Stimulated activated naive CD8-positive, alpha-beta T cell treated with anti-CD3 and anti-CD28 coated beads, Interleukin-15, amount 100 ng/mL, for 72 hours (primary cell): ENCODE measurements at regions not wholly inside any gene's neighbourhood (a gene's known extent, or its start where the extent isn't known, plus 50 kb on each side); places are given as distances from the start of the nearest gene placed in this dataset.
"Not testable (repeated sequence)": the region's sequence is repeated elsewhere in the genome, so short reads cannot be mapped to it uniquely, and the experiment has no call there.

Experiments
- ATAC-seq: fragments of 150-1000 bp; cut with Tn5 transposase; 2 replicates; pipeline ENCODE4 v1.10.0; 2021; ENCODE audit warnings: mild to moderate bottlenecking, moderate library complexity
- DNase-seq, 2 donors: peaks; one replicate each; pipeline ENCODE4 v3.0.0; 2021 to 2022
- H3K27ac Mint-ChIP-seq, 2 donors: one replicate each; pipeline ENCODE4 v1.8.0; 2022; ENCODE audit warnings: mild to moderate bottlenecking in 2 of 2, mixed read lengths in 2 of 2, moderate library complexity in 2 of 2
- H3K27me3 Mint-ChIP-seq: one replicate; pipeline ENCODE4 v1.8.0; 2022; ENCODE audit warnings: mixed read lengths
- H3K4me1 Mint-ChIP-seq: one replicate; pipeline ENCODE4 v1.8.0; 2022; ENCODE audit warnings: mild to moderate bottlenecking, mixed read lengths
- H3K4me3 Mint-ChIP-seq, 2 donors: one replicate each; pipeline ENCODE4 v1.8.0; 2022; ENCODE audit warnings: mild to moderate bottlenecking in 2 of 2, mixed read lengths in 2 of 2, moderate library complexity in 1 of 2
- H3K9me3 Mint-ChIP-seq, 2 donors: one replicate each; pipeline ENCODE4 v1.8.0; 2022; ENCODE audit warnings: mixed read lengths in 2 of 2

DNA sequence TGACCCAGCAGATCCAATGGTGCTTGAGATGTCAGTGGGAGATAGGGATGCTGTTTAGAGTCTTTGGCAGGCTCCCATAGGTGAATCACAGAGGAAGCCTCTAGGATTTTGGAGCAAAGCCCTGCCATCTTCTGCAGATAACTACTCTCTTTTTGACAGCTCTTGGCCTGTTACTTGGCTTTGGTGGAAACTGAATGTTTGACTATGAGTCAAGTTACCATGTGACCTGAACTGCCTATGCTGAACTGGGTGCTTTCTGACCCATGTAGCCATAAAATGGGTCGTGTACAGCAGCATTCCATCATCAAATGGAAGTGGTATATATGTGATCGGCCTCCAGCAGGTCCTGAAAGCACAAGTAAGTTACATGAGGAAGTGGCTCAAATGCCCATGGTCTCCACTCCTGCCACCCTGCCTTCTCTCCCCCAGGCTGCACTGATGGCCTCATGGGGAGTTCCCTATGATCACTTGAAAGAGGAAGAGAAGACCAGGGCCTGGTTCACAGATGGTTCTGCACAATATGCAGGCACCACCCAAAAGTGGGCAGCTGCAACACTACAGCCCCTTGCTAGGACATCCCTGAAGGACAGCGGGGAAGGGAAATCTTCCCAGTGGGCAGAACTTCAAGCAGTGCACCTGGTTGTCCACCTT is 105.6 kb upstream of the ZC3H12A start:
- peaks cover 5 to 22% of the 10 kb centered on the region in 2 donors for H3K9me3 Mint-ChIP-seq
- not testable (repeated sequence) for H3K27ac Mint-ChIP-seq, H3K4me1 Mint-ChIP-seq, ATAC-seq, H3K4me3 Mint-ChIP-seq, DNase-seq
- peaks cover 30% of the 10 kb centered on the region for H3K27me3 Mint-ChIP-seq

DNA sequence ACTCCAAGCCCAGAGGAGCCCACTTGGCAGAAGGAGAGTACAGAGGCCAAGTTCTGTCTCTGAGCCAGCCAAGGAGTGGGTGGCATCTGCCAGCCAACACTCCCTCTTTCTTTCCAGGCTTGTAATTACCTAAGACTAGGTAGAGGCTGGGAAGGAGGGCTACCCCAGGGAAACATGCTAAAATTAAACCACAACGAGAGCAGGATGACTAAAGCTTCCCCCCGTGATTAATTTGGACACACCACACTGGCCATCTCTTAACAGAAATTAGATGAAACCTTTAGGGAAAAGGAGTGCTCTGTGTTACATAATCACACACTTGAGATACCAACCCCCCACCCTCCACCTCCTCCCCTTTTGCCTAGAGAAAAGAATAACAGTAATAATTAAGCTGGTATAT is 102.1 kb upstream of the ZC3H12A start:
- Mint-ChIP-seq H3K4me3 (no peak overlapping the region), H3K27me3 (peaks cover 19% of the 10 kb centered on the region), H3K4me1 (no peaks in the 10 kb centered on the region), H3K27ac (no peak overlapping the region), H3K9me3 (peaks cover 5 to 26% of the 10 kb centered on the region in 2 donors)
- no peak for DNase-seq
- ATAC-seq, result no peak

DNA sequence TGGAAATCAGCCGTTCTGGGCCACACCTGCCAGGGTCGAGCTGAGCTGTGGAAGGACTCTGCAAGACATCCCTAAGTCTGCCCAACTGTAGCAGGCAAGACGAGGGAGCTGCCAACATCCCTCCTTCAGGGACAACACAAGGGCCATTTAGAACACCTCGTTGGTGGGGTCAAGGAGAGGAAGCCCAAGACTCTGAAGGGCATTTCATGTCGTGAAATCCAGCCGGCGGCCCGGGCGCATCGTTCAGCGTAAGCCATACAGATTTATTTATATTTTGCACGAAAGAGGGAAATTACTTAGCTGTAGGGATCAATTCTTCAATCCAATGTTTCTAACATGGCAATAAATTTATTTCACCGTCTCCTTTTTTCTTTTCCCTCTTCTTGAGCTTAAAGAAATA is 101.7 kb upstream of the ZC3H12A start:
- DNase-seq, result no peak
- Mint-ChIP-seq H3K27me3 (peaks cover 22% of the 10 kb centered on the region), H3K27ac (no peak overlapping the region), H3K4me3 (no peak overlapping the region), H3K9me3 (peaks cover 8 to 30% of the 10 kb centered on the region in 2 donors), H3K4me1 (no peaks in the 10 kb centered on the region)
- ATAC-seq, result no peak

DNA sequence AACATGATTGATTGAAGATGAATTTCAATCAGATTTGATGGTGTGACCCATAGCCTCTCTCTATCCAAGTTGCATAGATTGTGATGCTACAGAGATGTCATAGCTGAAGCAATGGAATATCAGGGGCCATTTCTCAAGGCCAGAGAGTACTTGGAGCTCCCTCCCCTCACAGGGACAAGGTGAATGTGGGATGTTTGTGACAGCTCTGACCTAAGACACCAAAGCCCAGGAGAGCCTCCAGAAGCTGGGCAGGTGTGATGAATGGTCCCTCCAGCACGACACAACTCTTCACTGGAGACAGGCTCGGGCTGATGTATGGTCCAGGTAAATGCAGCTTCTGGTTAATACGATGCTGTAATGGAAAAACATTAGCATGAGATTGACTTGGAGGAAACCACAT is 101.0 kb upstream of the ZC3H12A start:
- DNase-seq, result no peak
- H3K4me1 Mint-ChIP-seq, result no peaks in the 10 kb centered on the region
- peaks cover 29% of the 10 kb centered on the region for H3K27me3 Mint-ChIP-seq
- no peak overlapping the region for H3K27ac Mint-ChIP-seq
- H3K4me3 Mint-ChIP-seq, result no peak overlapping the region
- H3K9me3 Mint-ChIP-seq, result peaks cover 15 to 36% of the 10 kb centered on the region in 2 donors
- ATAC-seq, result no peak

DNA sequence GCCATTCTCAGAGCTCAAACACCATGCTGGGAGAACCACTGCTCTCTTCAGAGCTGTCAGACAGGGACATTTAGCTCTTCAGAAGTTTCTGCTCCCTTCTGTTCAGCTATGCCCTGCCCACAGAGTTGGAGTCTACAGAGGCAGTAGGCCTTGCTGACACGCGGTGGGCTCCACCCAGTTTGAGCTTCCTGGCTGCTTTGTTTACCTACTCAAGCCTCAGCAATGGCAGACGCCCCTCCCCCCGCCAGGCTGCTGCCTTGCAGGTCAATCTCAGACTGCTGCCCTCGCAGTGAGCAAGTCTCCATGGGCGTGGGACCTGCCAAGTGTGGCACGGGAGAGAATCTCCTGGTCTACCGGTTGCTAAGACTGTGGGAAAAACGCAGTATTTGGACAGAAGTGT is 93.8 kb upstream of the ZC3H12A start:
- H3K4me1 Mint-ChIP-seq, DNase-seq, ATAC-seq, H3K27ac Mint-ChIP-seq, H3K4me3 Mint-ChIP-seq: not testable (repeated sequence)
- Mint-ChIP-seq H3K27me3 (peaks cover 40% of the 10 kb centered on the region), H3K9me3 (peaks cover 22 to 25% of the 10 kb centered on the region in 2 donors)

DNA sequence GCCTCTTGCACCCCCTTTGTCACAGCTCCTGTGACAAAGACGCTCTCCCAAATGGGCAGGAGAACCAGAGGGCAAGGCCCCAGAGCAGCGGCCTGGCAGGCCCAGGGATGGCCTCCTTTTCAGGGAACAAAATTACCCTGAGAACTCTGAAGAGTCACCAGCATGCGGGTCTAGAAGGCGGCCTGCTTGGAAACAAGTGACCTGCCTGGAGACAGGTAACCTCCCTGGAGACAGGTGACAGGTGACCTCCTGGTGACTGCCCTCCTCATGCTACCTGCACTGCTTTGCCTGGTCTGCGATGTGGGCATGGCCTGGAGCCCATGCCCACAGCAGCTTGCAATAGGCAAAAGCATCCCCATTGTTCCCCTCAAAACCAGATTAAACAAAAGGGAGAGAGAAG is 86.5 kb upstream of the ZC3H12A start:
- no peak for ATAC-seq
- no peak for DNase-seq
- Mint-ChIP-seq H3K4me1 (no peaks in the 10 kb centered on the region), H3K4me3 (no peak overlapping the region), H3K27ac (no peak overlapping the region), H3K9me3 (no peaks in the 10 kb centered on the region), H3K27me3 (peaks cover 21% of the 10 kb centered on the region)

DNA sequence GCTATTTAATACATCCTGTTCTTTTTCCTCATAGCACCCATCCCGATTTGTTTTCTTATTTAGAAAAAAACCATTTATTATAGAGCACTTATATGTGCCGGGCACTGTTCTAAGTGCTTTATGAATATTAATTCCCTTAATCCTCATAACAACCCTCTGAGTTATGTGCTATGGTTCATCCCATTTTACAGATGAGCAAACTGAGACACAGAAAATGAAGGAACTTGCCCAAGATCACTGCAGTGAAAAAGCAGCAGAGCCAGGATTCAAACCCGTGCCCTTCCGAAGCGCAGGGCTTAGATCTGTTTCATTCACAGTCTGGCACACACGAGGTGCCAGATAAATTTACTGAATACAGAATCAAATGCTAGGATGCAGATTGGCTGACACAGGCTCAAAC is 85.1 kb upstream of the ZC3H12A start:
- Mint-ChIP-seq H3K27me3 (peaks cover 21% of the 10 kb centered on the region), H3K4me3 (no peak overlapping the region), H3K4me1 (no peaks in the 10 kb centered on the region), H3K27ac (no peak overlapping the region), H3K9me3 (no peaks in the 10 kb centered on the region)
- DNase-seq (no peak), ATAC-seq (no peak)

DNA sequence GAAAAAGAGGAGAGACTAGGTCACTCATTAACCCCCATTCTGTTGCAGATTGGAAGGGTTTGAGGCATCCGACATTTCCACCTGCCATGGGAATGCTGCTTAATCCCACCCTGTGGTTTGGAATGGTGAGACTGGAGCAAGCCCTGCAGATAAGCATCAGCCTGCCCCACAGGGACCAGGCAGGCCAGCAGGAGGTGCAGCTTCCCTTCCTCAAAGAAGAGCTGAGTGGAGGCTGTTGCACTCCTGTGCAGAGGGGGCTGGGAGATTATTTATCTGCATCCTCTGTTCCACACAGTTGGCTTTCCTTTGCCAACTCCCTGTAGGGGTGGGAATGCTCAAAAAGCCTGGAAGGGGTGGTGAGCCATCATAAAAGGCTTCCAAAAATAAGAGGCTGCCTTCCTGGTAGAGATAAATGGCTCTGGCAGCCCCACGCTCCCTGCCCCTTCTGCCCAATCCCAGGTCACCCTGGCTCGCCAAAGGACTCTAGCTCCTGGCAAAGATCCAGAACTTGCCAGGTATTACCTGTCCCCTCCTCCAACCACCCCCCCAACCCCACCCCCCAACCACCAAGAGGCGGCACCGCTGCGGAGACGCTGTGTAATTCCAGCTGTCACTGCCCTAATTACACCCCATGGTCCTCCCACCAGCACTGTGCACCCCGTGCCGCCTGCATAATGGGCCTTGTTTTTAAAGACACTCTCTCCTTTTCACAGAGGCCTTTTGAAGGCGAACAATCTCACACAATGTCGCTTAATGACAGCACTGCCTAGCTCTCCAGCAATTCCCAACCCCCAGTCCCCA is 83.0 kb upstream of the ZC3H12A start:
- H3K27me3 Mint-ChIP-seq, result peaks cover 42% of the 10 kb centered on the region
- no peak for ATAC-seq
- no peak overlapping the region for H3K4me3 Mint-ChIP-seq
- H3K9me3 Mint-ChIP-seq, result no peaks in the 10 kb centered on the region
- DNase-seq, result no peak
- no peak overlapping the region for H3K27ac Mint-ChIP-seq
- H3K4me1 Mint-ChIP-seq, result no peaks in the 10 kb centered on the region

GRCh38 chr1:37392051-37392450 is 82.3 kb upstream of the ZC3H12A start:
- H3K9me3 Mint-ChIP-seq, result no peaks in the 10 kb centered on the region
- ATAC-seq, result no peak
- H3K27me3 Mint-ChIP-seq, result peaks cover 48% of the 10 kb centered on the region
- DNase-seq, result no peak
- no peaks in the 10 kb centered on the region for H3K4me1 Mint-ChIP-seq
- no peak overlapping the region for H3K27ac Mint-ChIP-seq
- no peak overlapping the region for H3K4me3 Mint-ChIP-seq

DNA sequence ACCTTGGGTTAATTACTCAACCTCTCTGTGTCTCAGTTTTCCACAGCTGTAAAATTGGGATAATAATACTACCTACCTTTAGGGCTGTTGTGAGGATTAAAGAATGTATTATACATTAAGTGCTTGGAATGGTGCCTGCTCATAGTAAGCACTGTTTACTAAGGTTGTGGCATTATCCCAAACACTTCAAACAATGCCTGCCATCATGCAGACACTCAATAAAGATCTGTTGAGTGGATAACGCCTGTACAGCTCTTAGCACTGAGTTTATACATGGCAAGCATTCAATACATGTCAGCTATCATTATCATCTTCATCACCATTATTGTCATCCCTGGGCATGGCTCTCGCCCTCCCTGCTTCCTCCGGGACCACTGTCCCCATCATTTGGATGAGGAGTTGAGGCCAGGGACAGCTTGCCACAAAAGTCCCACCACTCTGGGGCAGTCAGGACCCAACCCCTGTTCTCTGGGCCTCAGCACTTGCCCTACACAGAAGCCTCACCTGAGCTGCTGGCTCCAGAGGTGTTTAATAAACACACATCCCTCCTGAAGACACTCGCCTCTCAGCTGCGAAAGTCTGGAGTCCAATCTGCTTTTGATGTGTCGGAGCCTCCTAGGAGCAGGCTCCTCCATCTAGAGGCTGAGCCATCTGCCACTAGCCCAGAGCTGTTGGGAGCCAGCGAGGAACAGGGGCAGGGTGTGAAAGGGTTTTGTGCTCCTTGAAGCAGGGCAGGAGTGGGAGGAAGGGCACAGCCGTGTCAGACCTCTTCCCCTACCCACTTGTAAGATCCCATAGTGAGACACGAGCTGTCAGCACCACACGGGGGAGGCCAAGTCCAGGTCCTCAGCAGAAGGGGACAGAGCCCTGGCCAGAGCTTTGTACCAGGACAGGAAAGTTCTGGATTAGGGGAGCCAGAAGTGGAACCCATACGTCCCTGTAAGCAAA is 80.9 kb upstream of the ZC3H12A start:
- H3K4me1 Mint-ChIP-seq, result no peaks in the 10 kb centered on the region
- H3K27ac Mint-ChIP-seq, result no peak overlapping the region
- H3K9me3 Mint-ChIP-seq, result no peaks in the 10 kb centered on the region
- H3K27me3 Mint-ChIP-seq, result peaks cover 59% of the 10 kb centered on the region
- no peak overlapping the region for H3K4me3 Mint-ChIP-seq
- DNase-seq (no peak), ATAC-seq (no peak)

GRCh38 chr1:37394574-37395464 is 79.6 kb upstream of the ZC3H12A start:
- ATAC-seq, result no peak
- no peak for DNase-seq
- Mint-ChIP-seq H3K27ac (no peak overlapping the region), H3K9me3 (no peaks in the 10 kb centered on the region), H3K4me1 (peaks cover 2% of the 10 kb centered on the region), H3K4me3 (no peak overlapping the region), H3K27me3 (peaks cover 63% of the 10 kb centered on the region)

DNA sequence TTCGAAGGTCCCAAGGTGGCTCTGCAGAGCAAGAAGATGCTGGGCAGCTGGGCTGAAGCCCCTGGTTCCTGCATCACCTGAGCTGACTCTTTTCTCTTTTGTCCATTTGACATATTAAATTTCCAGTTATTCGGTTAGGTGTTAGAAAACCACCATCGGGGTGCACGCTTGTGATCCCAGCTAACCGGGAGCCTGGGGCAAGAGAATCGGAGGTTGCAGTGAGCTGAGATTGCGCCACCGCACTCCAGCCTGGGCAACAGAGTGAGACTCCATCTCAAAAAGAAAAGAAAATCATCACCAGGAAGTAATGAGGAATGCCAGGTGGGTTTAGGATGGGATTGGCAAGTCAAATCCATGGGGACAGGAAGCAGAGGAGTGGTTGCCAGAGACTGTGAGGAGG is 76.3 kb upstream of the ZC3H12A start:
- peaks cover 7% of the 10 kb centered on the region for H3K4me1 Mint-ChIP-seq
- ATAC-seq (no peak), DNase-seq (no peak)
- H3K27ac Mint-ChIP-seq, result no peak overlapping the region
- H3K9me3 Mint-ChIP-seq, result no peaks in the 10 kb centered on the region
- peaks cover 53% of the 10 kb centered on the region for H3K27me3 Mint-ChIP-seq
- no peak overlapping the region for H3K4me3 Mint-ChIP-seq

- Mint-ChIP-seq H3K4me3 (no peak overlapping the region), H3K27ac (no peak overlapping the region), H3K9me3 (no peaks in the 10 kb centered on the region), H3K4me1 (peaks cover 7% of the 10 kb centered on the region), H3K27me3 (peaks cover 44% of the 10 kb centered on the region)
- ATAC-seq, result no peak
- no peak for DNase-seq
Measured at GRCh38 chr1:37399205-37399604, 75.2 kb upstream of the ZC3H12A start.

- H3K9me3 Mint-ChIP-seq, result no peaks in the 10 kb centered on the region
Measured at GRCh38 chr1:37399830-37400464, 74.4 kb upstream of the ZC3H12A start.

More at GRCh38 chr1:37399830-37400464, 74.4 kb upstream of the ZC3H12A start:
- DNase-seq (no peak), ATAC-seq (no peak)
- H3K27me3 Mint-ChIP-seq, result peaks cover 36% of the 10 kb centered on the region
- H3K4me1 Mint-ChIP-seq, result peaks cover 7% of the 10 kb centered on the region
- H3K4me3 Mint-ChIP-seq, result no peak overlapping the region
- H3K27ac Mint-ChIP-seq, result no peak overlapping the region
